ENCODE measurements at regions not wholly inside any gene's neighbourhood (a gene's known extent, or its start where the extent isn't known, plus 50 kb on each side); places are given as distances from the start of the nearest gene placed in this dataset.

GRCh38 chr1:88441022-88441421 is 243.1 kb upstream of the PKN2 start:
- no peak overlapping the region for H3K4me3 ChIP-seq (ENCODE audit: low read depth, low read length)
- CTCF ChIA-PET, result no interaction called here
- H3K27me3 ChIP-seq (ENCODE audit: control insufficient read depth, insufficient read depth, low read length), result no peaks in the 10 kb centered on the region
- no peak for TF ChIP-seq CTCF (IDR thresholded peaks at IDR 0.05; ENCODE audit: insufficient read depth, low read depth, low read length)
- POLR2A ChIA-PET, result no interaction called here
- no peaks in the 10 kb centered on the region for H3K36me3 ChIP-seq (ENCODE audit: control insufficient read depth, insufficient read depth, low read length)
- no peak for DNase-seq (ENCODE audit: low read depth)

GRCh38 chr1:88451856-88452255 is 232.2 kb upstream of the PKN2 start:
- DNase-seq (ENCODE audit: low read depth), result no peak
- CTCF ChIA-PET, result no interaction called here
- Histone ChIP-seq H3K27me3 (ENCODE audit: control insufficient read depth, insufficient read depth, low read length) (no peaks in the 10 kb centered on the region), H3K36me3 (ENCODE audit: control insufficient read depth, insufficient read depth, low read length) (no peaks in the 10 kb centered on the region), H3K4me3 (ENCODE audit: low read depth, low read length) (no peak overlapping the region)
- TF ChIP-seq CTCF (IDR thresholded peaks at IDR 0.05; ENCODE audit: insufficient read depth, low read depth, low read length), result no peak
- POLR2A ChIA-PET, result no interaction called here

- CTCF ChIA-PET, result no interaction called here
These were observed 230.8 kb upstream of the PKN2 start for GRCh38 chr1:88453295-88453694.

GRCh38 chr1:88454781-88455180 is 229.3 kb upstream of the PKN2 start:
- H3K27me3 ChIP-seq (ENCODE audit: control insufficient read depth, insufficient read depth, low read length), result no peaks in the 10 kb centered on the region
- no peak for DNase-seq (ENCODE audit: low read depth)
- TF ChIP-seq CTCF (IDR thresholded peaks at IDR 0.05; ENCODE audit: insufficient read depth, low read depth, low read length), result no peak
- H3K36me3 ChIP-seq (ENCODE audit: control insufficient read depth, insufficient read depth, low read length), result no peaks in the 10 kb centered on the region
- no peak overlapping the region for H3K4me3 ChIP-seq (ENCODE audit: low read depth, low read length)
- ChIA-PET POLR2A (no interaction called here), CTCF (no interaction called here)

More at GRCh38 chr1:88453295-88453694, 230.8 kb upstream of the PKN2 start:
- H3K27me3 ChIP-seq (ENCODE audit: control insufficient read depth, insufficient read depth, low read length), result no peaks in the 10 kb centered on the region
- POLR2A ChIA-PET, result no interaction called here
- H3K36me3 ChIP-seq (ENCODE audit: control insufficient read depth, insufficient read depth, low read length), result no peaks in the 10 kb centered on the region
- no peak for DNase-seq (ENCODE audit: low read depth)
- no peak overlapping the region for H3K4me3 ChIP-seq (ENCODE audit: low read depth, low read length)
- no peak for TF ChIP-seq CTCF (IDR thresholded peaks at IDR 0.05; ENCODE audit: insufficient read depth, low read depth, low read length)

- H3K36me3 ChIP-seq (ENCODE audit: control insufficient read depth, insufficient read depth, low read length), result no peaks in the 10 kb centered on the region
- ChIA-PET CTCF (interaction anchor here (1.4 kb wide), 1 partner anchor 9 kb away, joined by 4 read pairs; no protein-coding TSS in a partner anchor), POLR2A (no interaction called here)
- TF ChIP-seq CTCF (IDR thresholded peaks at IDR 0.05; ENCODE audit: insufficient read depth, low read depth, low read length), result no peak
- H3K4me3 ChIP-seq (ENCODE audit: low read depth, low read length), result no peak overlapping the region
- no peak for DNase-seq (ENCODE audit: low read depth)
- H3K27me3 ChIP-seq (ENCODE audit: control insufficient read depth, insufficient read depth, low read length), result no peaks in the 10 kb centered on the region
These were observed 228.3 kb upstream of the PKN2 start for GRCh38 chr1:88455621-88456256.
